IMR-90 (cell line): ENCODE measurements at regions not wholly inside any gene's neighbourhood (a gene's known extent, or its start where the extent isn't known, plus 50 kb on each side); places are given as distances from the start of the nearest gene placed in this dataset.

Experiments
- ATAC-seq: fragments of 200-7000 bp; cut with Tn5 transposase; 2 replicates; pipeline ENCODE4 v1.9.1; 2020; ENCODE audit warnings: low read depth, mild to moderate bottlenecking, moderate library complexity
- BruUV-seq: library from RNA; stranded (reverse); fragments of 400-500 nt; replicated peaks from 2 replicates; lab custom pipeline; 2021; lab: Mats Ljungman, UMichigan
- CTCF ChIA-PET: fragments of 300-600 bp; formaldehyde crosslinking; extraction: SDS; loops from one replicate; lab custom pipeline; 2021; ENCODE audit warnings: antibody characterized with exemption; lab: Yijun Ruan, JAX
- POLR2A ChIA-PET: fragments of 300-600 bp; sonication (Branson Sonifier 250); formaldehyde crosslinking; loops from one replicate; lab custom pipeline; 2022; ENCODE audit warnings: antibody characterized with exemption; ENCODE audit not compliant: unreplicated experiment; lab: Charles Lee
- DNase-seq: peaks from one replicate; pipeline ENCODE4 v3.0.0; 2013
- H2AFZ ChIP-seq: replicated peaks from 2 replicates; pipeline ENCODE3; 2013; ENCODE audit warnings: low read length, mild to moderate bottlenecking; ENCODE audit not compliant: poor library complexity
- H2AK5ac ChIP-seq: 2 replicates; pipeline ENCODE4 v1.6.1; 2013; ENCODE audit warnings: low read depth, low read length, inconsistent platforms
- H2AK9ac ChIP-seq: replicated peaks from 2 replicates; pipeline ENCODE3; 2013; ENCODE audit warnings: mild to moderate bottlenecking, low read depth, low read length, moderate library complexity; ENCODE audit not compliant: poor library complexity
- H2BK120ac ChIP-seq: 2 replicates; pipeline ENCODE4 v1.6.1; 2013; ENCODE audit warnings: low read depth, low read length, inconsistent platforms
- H2BK15ac ChIP-seq: 3 replicates; pipeline ENCODE4 v1.6.1; 2013; ENCODE audit warnings: low read depth, low read length, inconsistent platforms
- H2BK20ac ChIP-seq: 2 replicates; pipeline ENCODE4 v1.6.1; 2013; ENCODE audit warnings: low read depth, mild to moderate bottlenecking, inconsistent platforms, low read length, moderate library complexity
- H2BK5ac ChIP-seq: 2 replicates; pipeline ENCODE4 v1.6.1; 2013; ENCODE audit warnings: mild to moderate bottlenecking, low read depth, low read length, inconsistent platforms; ENCODE audit not compliant: poor library complexity, severe bottlenecking
- H3K14ac ChIP-seq: replicated peaks from 2 replicates; pipeline ENCODE4 v1.6.1; 2013; ENCODE audit warnings: low read depth, low read length, inconsistent platforms
- H3K18ac ChIP-seq: 2 replicates; pipeline ENCODE4 v1.6.1; 2013; ENCODE audit warnings: low read depth, low read length, control low read depth
- H3K23ac ChIP-seq: 2 replicates; pipeline ENCODE4 v1.6.1; 2013; ENCODE audit warnings: low read depth, low read length, inconsistent platforms
- H3K27ac ChIP-seq: 2 replicates; pipeline ENCODE4 v1.5.1; 2013; ENCODE audit warnings: mild to moderate bottlenecking, control low read depth, low read length; ENCODE audit not compliant: insufficient read depth
- H3K27me3 ChIP-seq: 2 replicates; pipeline ENCODE4 v1.6.1; 2013; ENCODE audit warnings: low read length; ENCODE audit not compliant: control insufficient read depth, insufficient read depth
- H3K36me3 ChIP-seq: 2 replicates; pipeline ENCODE4 v1.6.1; 2013; ENCODE audit warnings: low read length, mixed read lengths; ENCODE audit not compliant: control insufficient read depth, insufficient read depth
- H3K4ac ChIP-seq: 2 replicates; pipeline ENCODE4 v1.6.1; 2013; ENCODE audit warnings: low read depth, low read length, inconsistent platforms
- H3K4me1 ChIP-seq: 2 replicates; pipeline ENCODE4 v1.6.1; 2013; ENCODE audit warnings: low read length, mixed read lengths; ENCODE audit not compliant: control insufficient read depth, insufficient read depth
- H3K4me2 ChIP-seq: 2 replicates; pipeline ENCODE4 v1.6.1; 2013; ENCODE audit warnings: low read depth, mild to moderate bottlenecking, control low read depth, low read length, moderate library complexity
- H3K4me3 ChIP-seq: 2 replicates; pipeline ENCODE4 v1.5.1; 2013; ENCODE audit warnings: low read depth, mild to moderate bottlenecking, control low read depth, low read length, moderate library complexity; ENCODE audit not compliant: insufficient read depth
- H3K56ac ChIP-seq: 2 replicates; pipeline ENCODE4 v1.6.1; 2013; ENCODE audit warnings: low read length, inconsistent platforms; ENCODE audit not compliant: insufficient read depth; ENCODE audit errors: extremely low read depth
- H3K79me1 ChIP-seq, 2 experiments: 2 replicates each; pipeline ENCODE4 v1.6.1; 2013; ENCODE audit warnings: low read length in 2 of 2, inconsistent platforms in 1 of 2, low read depth in 1 of 2
- H3K9ac ChIP-seq: 2 replicates; pipeline ENCODE4 v1.6.1; 2013; ENCODE audit warnings: low read depth, low read length, control low read depth
- H3K9me1 ChIP-seq: 2 replicates; pipeline ENCODE4 v1.6.1; 2013; ENCODE audit warnings: low read length, inconsistent platforms; ENCODE audit not compliant: insufficient read depth
- H3K9me3 ChIP-seq: 2 replicates; pipeline ENCODE4 v1.6.1; 2013; ENCODE audit warnings: low read length; ENCODE audit not compliant: control insufficient read depth, insufficient read depth
- H4K20me1 ChIP-seq: 2 replicates; pipeline ENCODE4 v1.6.1; 2013; ENCODE audit warnings: low read length, inconsistent platforms; ENCODE audit not compliant: insufficient read depth
- H4K5ac ChIP-seq: 2 replicates; pipeline ENCODE4 v1.6.1; 2013; ENCODE audit warnings: mild to moderate bottlenecking, low read depth, low read length, control low read depth
- H4K8ac ChIP-seq, 2 experiments: 2 replicates each; pipeline ENCODE4 v1.6.1; 2013; ENCODE audit warnings: low read depth in 2 of 2, low read length in 2 of 2, control low read depth in 1 of 2, inconsistent platforms in 1 of 2
- H4K91ac ChIP-seq: 2 replicates; pipeline ENCODE4 v1.6.1; 2013; ENCODE audit warnings: low read depth, low read length, inconsistent platforms; ENCODE audit not compliant: insufficient read depth
- BHLHE40 ChIP-seq: fragments of 150-350 bp; IDR thresholded peaks from 2 replicates; pipeline ENCODE4 v1.6.1; 2016; ENCODE audit warnings: mild to moderate bottlenecking, low read depth, low read length
- CEBPB ChIP-seq: IDR thresholded peaks from 2 replicates; pipeline ENCODE4 v1.6.1; 2012; ENCODE audit warnings: low read depth, low read length, improper control_type of control experiment
- CHD1 ChIP-seq: IDR thresholded peaks from 2 replicates; pipeline ENCODE4 v1.6.1; 2012; ENCODE audit warnings: low read depth, low read length, improper control_type of control experiment
- ELK1 ChIP-seq: fragments of 150-350 bp; IDR thresholded peaks from 2 replicates; pipeline ENCODE4 v1.6.1; 2016; ENCODE audit warnings: low read depth, mild to moderate bottlenecking, low read length, moderate library complexity, borderline replicate concordance
- FOS ChIP-seq: fragments of 150-350 bp; IDR thresholded peaks from 2 replicates; pipeline ENCODE4 v1.6.1; 2016; ENCODE audit warnings: low read depth, low read length
- MAFK ChIP-seq: IDR thresholded peaks from 2 replicates; pipeline ENCODE4 v1.6.1; 2012; ENCODE audit warnings: low read depth, low read length, improper control_type of control experiment
- MXI1 ChIP-seq: IDR thresholded peaks from 2 replicates; pipeline ENCODE4 v1.6.1; 2012; ENCODE audit warnings: low read depth, mild to moderate bottlenecking, low read length, moderate library complexity, borderline replicate concordance
- NFE2L2 ChIP-seq: fragments of 150-350 bp; IDR thresholded peaks from 2 replicates; pipeline ENCODE4 v1.6.1; 2016; ENCODE audit warnings: low read depth, mild to moderate bottlenecking, low read length
- POLR2A ChIP-seq: IDR thresholded peaks from 2 replicates; pipeline ENCODE4 v1.6.1; 2012; ENCODE audit warnings: mild to moderate bottlenecking, low read depth, low read length
- RAD21 ChIP-seq: IDR thresholded peaks from 2 replicates; pipeline ENCODE4 v1.6.1; 2012; ENCODE audit warnings: low read length, improper control_type of control experiment
- RCOR1 ChIP-seq: IDR thresholded peaks from 2 replicates; pipeline ENCODE4 v1.6.1; 2012; ENCODE audit warnings: mild to moderate bottlenecking, low read length, improper control_type of control experiment; ENCODE audit not compliant: insufficient replicate concordance
- RFX5 ChIP-seq: IDR thresholded peaks from 2 replicates; pipeline ENCODE4 v1.8.0; 2012; ENCODE audit warnings: low read depth, mild to moderate bottlenecking, low read length, moderate library complexity
- SMC3 ChIP-seq: fragments of 150-350 bp; IDR thresholded peaks from 2 replicates; pipeline ENCODE4 v1.6.1; 2016; ENCODE audit warnings: low read depth, mild to moderate bottlenecking, antibody characterized with exemption, low read length, moderate library complexity
- USF2 ChIP-seq: fragments of 150-350 bp; IDR thresholded peaks from 2 replicates; pipeline ENCODE4 v1.6.1; 2017; ENCODE audit warnings: mild to moderate bottlenecking, antibody characterized with exemption, low read length, low read depth
- WGBS, 2 experiments: methylation state at CpG; one replicate each; pipeline versions ENCODE4 v1.1.5 to v1.1.7; 2013; ENCODE audit warnings: missing lambda C conversion rate in 2 of 2; ENCODE audit not compliant: insufficient read length in 1 of 2; ENCODE audit errors: extremely low coverage in 2 of 2; 5-methylcytosine and 5-hydroxymethylcytosine counted together
- dilution Hi-C: fragments of 300-500 bp; cut with HindIII; formaldehyde crosslinking; loops from one replicate; pipeline ENCODE4 v1.14.3; 2018; ENCODE audit warnings: low sequenced_read_pairs; ENCODE audit not compliant: unreplicated experiment
- in situ Hi-C: fragments of 300-500 bp; cut with MboI; formaldehyde crosslinking; loops from 3 replicates; pipeline ENCODE4 v1.14.3; 2019; ENCODE audit warnings: low sequenced_read_pairs, inconsistent platforms, mixed read lengths
- intact Hi-C: fragments of 100-400 bp; cut with micrococcal nuclease; formaldehyde crosslinking; loops from 2 replicates; pipeline ENCODE4 v1.10.0; 2022

GRCh38 chr17:72386619-72387237, 265.9 kb downstream of the SOX9 start (continued):
- no peak for TF ChIP-seq BHLHE40

GRCh38 chr17:72387487-72387886, 266.7 kb downstream of the SOX9 start:
- H3K27ac ChIP-seq: peak overlapping the region; percentile 82
- TF ChIP-seq CHD1 (no peak), MAFK (peak; percentile 57), RCOR1 (no peak), NFE2L2 (no peak), SMC3 (peak; percentile 18; the same call in 1 of the 2 replicates), RFX5 (no peak), USF2 (no peak), CEBPB (peak; percentile 61; the same call in 1 of the 2 replicates), BHLHE40 (no peak), MXI1 (no peak), FOS (no peak), RAD21 (peak; percentile 3; the same call in 1 of the 2 replicates), ELK1 (no peak), POLR2A (no peak)

More at GRCh38 chr17:72387487-72387886, 266.7 kb downstream of the SOX9 start:
- Histone ChIP-seq H3K27me3 (no peaks in the 10 kb centered on the region), H3K9me1 (peaks cover 21% of the 10 kb centered on the region), H4K8ac (peak overlapping the region; percentile 63 to 88), H4K20me1 (no peaks in the 10 kb centered on the region), H2BK120ac (peak overlapping the region; percentile 91), H2BK20ac (peak overlapping the region; percentile 83), H3K36me3 (no peaks in the 10 kb centered on the region), H3K9me3 (no peaks in the 10 kb centered on the region), H4K5ac (peak overlapping the region; percentile 47; the same call in 1 of the 2 replicates), H4K91ac (peak overlapping the region; percentile 86), H3K4me3 (no peak overlapping the region), H3K14ac (peak overlapping the region; percentile 75), H3K4me1 (peaks cover 31% of the 10 kb centered on the region), H2BK15ac (peak overlapping the region; percentile 80), H3K4ac (peak overlapping the region; percentile 90), H3K79me1 (peaks cover 0 to 5% of the 10 kb centered on the region in 2 experiments; a peak in 1 of 4 replicates), H2AFZ (peak overlapping the region; percentile 24), H2AK5ac (peak overlapping the region; percentile 97), H3K9ac (no peak overlapping the region; the same call in 1 of the 2 replicates), H3K4me2 (peak overlapping the region; percentile 55), H3K23ac (peak overlapping the region; percentile 57; the same call in 1 of the 2 replicates), H2AK9ac (no peak overlapping the region), H3K18ac (peak overlapping the region; percentile 87), H2BK5ac (peak overlapping the region; percentile 84), H3K56ac (peak overlapping the region; percentile 44; the same call in 1 of the 2 replicates)
- no TSS peak for BruUV-seq
- ATAC-seq (peak; percentile 83), DNase-seq (peak; percentile 96)
- ChIA-PET POLR2A (interaction anchor here (0.7 kb wide), 2 partner anchors 92 to 267 kb away, joined by 7 to 8 read pairs; partner anchors contain the start of gene SOX9), CTCF (interaction anchor here (0.6 kb wide), 1 partner anchor 30 kb away, joined by 3 read pairs; no protein-coding TSS in a partner anchor)
- in situ Hi-C loops (loop anchor here (25.0 kb wide), 1 partner anchor 825 kb away; no protein-coding TSS in a partner anchor), dilution Hi-C loops (no loop called here), intact Hi-C loops (loop anchor here (5.0 kb wide), 1 partner anchor 50 kb away; no protein-coding TSS in a partner anchor)
- 33% methylated on average over 5 of the region's 7 CpGs; no CpG with 5 or more reads in 1 of the 2 experiments for WGBS, 2 experiments
